WTC11 (cell line): ENCODE measurements at regions not wholly inside any gene's neighbourhood (a gene's known extent, or its start where the extent isn't known, plus 50 kb on each side); places are given as distances from the start of the nearest gene placed in this dataset.

Experiments
- CTCF ChIP-seq: fragments of 200-600 bp; IDR thresholded peaks from 2 replicates; pipeline ENCODE4 v1.8.0; 2022; ENCODE audit warnings: antibody characterized with exemption
- FOXK1 ChIP-seq: sonication (generic); formaldehyde crosslinking; IDR thresholded peaks from 2 replicates; pipeline ENCODE4 v1.8.0; 2022; ENCODE audit warnings: mild to moderate bottlenecking, moderate library complexity, missing genetic modification reagents
- MAX ChIP-seq: sonication (generic); formaldehyde crosslinking; IDR thresholded peaks from 2 replicates; pipeline ENCODE4 v1.8.0; 2022; ENCODE audit warnings: mild to moderate bottlenecking, missing genetic modification reagents
- NFYB ChIP-seq: sonication (generic); formaldehyde crosslinking; conservative IDR thresholded peaks from 2 replicates; pipeline ENCODE4 v1.8.0; 2022; ENCODE audit warnings: low read depth, missing genetic modification reagents
- TEAD4 ChIP-seq: sonication (generic); formaldehyde crosslinking; IDR thresholded peaks from 2 replicates; pipeline ENCODE4 v1.8.0; 2022; ENCODE audit warnings: mild to moderate bottlenecking, missing genetic modification reagents
- ZBTB21 ChIP-seq: sonication (generic); formaldehyde crosslinking; IDR thresholded peaks from 2 replicates; pipeline ENCODE4 v1.8.1; 2023; ENCODE audit warnings: mild to moderate bottlenecking, missing genetic modification reagents, borderline replicate concordance

- TF ChIP-seq CTCF: no peak
- no peak for TF ChIP-seq NFYB
- no peak for TF ChIP-seq MAX (CRISPR knock-in tag)
- TF ChIP-seq FOXK1 (CRISPR knock-in tag): no peak
- TF ChIP-seq ZBTB21 (CRISPR knock-in tag): no peak
- TF ChIP-seq TEAD4 (CRISPR knock-in tag): no peak
Observed at GRCh38 chr5:57738787-57739186, 256.2 kb upstream of the ACTBL2 start.
